GM21529 (cell line): ENCODE measurements at regions not wholly inside any gene's neighbourhood (a gene's known extent, or its start where the extent isn't known, plus 50 kb on each side); places are given as distances from the start of the nearest gene placed in this dataset.
"Not testable (repeated sequence)": the region's sequence is repeated elsewhere in the genome, so short reads cannot be mapped to it uniquely, and the experiment has no call there.

Experiments
- ATAC-seq: cut with Tn5 transposase; IDR thresholded peaks from one replicate; pipeline ENCODE4 v1.9.1; 2021; ENCODE audit not compliant: unreplicated experiment

DNA sequence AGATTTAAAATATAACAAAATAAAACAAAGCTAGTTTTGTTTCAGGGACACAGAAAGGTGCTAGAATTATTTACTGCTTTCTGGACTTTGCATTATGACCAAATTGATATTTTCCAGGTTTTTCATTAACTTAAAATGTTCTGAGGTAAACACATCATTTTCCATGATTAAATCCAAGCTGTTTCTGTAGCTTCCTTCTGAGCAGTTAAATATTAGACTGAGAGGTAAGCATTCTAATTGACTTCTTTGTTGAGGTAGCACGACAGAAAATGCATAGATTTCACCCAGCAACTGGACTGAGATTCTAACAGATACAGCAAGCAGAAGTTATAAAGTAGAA lies 98.3 kb downstream of the BMP4 start:
- ATAC-seq: no peak

DNA sequence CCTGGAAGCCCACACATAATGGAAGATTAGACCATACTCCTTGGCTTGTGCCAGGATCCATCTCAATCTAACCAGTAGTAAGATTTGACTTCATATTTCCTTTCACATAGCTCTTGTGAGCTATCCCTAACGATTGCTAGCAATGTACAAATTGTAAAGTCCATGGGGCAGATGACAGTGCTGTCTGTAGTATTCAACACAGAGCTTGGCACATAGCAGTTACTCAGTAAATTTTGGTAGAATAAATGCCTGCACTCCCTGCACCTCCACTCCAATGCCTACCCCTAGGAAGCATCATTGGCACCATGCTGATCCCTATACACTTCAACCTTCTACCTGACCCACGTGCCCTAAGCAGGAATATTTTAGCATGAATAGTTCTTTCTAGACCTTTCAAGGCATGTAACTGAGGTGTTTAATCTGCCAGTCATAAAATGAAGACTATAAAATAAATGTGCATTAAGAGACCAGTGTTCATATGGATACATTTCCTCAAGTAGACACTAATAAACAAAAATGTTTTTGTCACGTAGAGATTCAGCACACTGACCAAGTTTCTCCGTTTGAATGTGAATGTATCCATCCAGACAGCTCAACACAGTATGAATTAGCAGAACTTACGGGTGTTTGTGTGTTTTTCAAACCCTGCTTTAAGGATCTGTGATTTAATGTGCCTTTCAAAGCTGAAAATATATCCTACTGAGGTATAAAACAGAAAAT lies 98.8 kb downstream of the BMP4 start:
- no peak for ATAC-seq

DNA sequence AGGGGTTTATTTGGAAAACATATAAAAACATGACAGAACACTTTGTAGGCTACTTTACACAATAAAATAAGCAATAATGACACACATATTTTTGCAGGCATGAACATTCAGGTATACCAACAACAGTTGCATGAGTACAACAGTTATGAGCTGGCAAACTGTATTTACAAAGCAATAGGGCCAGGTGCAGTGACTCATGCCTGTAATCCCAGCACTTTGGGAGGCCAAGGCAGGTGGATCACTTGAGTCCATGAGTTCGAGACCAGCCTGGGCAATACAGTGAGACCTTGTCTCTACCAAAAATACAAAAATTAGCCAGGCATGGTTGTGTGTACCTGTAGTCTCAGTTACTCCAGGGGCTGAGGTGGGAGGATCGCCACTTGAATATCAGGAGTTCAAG lies 101.1 kb downstream of the BMP4 start:
- no peak for ATAC-seq

DNA sequence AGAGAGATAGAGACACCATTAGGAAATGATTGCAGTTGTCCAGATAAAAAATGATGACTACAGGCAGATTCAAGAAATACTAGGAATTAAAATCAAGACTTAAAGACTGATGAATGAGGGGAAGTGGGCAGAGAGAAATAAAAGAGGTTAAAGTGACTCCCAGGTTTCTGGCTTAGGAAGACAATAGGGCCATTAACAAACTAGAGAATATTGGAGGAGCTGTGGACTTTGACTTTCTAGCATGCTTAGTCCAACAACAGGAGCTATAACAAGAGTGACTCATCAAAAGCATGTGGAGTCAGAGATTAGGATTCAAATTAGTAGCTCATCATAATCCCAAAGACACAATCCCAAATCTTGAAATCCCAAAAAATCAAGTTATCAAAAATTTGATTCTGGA lies 101.5 kb downstream of the BMP4 start:
- no peak for ATAC-seq

DNA sequence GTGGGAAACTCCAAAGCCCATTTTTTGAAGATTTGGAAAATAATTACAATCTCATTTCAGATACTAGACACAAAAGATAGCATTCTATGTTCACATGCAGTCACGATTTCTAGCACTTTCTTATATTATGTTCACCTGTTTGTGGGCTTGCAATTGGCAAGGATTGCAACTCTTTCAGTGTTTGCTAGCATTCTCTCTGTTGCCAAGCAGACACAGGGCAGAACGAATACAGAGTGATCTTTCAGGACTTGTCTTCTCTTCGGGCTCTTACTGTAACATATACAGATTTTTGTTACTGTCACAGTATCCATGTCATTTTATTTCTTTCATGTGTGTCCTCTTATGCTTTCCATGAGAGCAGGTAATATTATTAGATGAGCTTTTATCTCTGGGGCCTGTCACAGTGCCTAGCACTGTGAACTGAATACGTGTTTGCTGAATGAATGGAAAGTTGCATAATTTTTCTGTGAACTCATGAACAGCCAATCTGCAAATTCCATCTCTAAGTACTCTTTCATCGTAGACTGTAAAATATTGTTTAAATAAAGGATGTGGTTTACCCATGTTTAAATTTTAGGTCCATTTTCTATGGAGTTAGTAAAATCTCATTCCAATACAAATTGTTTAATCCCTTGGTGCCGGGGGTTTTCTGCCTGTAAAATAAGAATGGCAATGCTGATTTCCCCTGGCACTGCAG lies 105.1 kb downstream of the BMP4 start:
- ATAC-seq: no peak

DNA sequence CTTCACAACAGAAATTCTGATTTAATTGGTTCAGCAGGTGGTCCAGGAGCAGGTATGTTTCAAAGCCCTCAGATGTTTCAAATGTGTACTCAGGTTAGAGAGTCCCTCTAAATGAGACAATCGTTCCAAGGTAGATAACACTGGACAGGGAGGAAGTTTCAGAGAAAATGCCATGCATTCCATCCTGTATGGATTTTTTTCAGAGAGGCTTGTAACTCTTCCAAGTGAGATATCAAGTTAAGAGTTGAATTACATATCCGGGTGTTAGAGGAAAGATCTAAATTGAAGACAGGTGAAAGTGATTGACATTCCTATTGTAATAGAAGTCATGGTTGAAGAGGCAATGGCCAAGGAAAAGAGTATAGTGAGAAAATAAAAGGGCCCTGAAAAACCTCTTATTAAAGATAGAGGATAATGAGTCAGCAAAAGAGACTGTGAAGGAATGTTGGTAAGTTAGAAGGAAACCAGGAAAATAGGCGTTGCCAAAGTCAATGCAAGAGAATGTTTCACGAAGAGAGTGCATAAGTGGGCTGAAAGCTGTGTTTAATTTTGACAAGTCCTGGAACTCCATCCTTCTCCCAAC lies 105.8 kb downstream of the BMP4 start:
- ATAC-seq: no peak

DNA sequence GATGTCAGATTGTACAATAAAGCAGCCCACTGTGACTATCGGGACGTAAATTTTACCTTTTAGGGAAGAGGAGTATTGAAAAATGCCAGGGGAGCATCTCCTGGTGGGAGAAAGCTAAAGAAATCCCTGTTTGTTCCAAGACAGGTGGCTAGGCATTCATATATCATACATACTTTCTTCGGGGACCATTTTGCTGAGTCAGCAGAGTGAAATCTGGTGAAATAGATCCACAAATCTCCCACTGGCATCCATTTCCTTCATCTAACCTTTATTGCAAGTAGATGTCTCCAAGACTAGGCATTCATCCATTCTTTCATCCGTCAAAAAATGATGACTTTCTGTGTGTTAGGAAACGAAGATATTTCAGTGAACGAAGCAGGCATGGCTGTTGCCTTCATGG lies 107.1 kb downstream of the BMP4 start:
- ATAC-seq: no peak

DNA sequence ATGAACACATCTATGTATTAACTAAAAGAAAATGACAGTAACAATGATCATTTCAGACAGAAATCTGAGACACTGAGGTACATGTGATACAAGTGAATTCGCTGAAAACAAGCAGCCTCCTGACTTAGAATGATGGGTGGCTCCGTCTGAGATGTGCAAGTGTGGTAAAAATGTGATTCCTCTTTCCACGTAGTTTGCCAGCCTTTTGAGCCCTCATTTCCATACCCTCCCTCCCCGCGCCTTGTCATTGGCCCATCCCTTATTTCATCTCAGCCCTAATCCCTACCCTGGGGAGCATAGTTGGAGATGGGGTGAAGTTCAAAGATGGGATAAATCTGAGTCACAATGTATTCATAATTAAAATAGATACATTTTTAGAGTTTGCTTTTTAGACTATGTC lies 107.8 kb downstream of the BMP4 start:
- no peak for ATAC-seq

DNA sequence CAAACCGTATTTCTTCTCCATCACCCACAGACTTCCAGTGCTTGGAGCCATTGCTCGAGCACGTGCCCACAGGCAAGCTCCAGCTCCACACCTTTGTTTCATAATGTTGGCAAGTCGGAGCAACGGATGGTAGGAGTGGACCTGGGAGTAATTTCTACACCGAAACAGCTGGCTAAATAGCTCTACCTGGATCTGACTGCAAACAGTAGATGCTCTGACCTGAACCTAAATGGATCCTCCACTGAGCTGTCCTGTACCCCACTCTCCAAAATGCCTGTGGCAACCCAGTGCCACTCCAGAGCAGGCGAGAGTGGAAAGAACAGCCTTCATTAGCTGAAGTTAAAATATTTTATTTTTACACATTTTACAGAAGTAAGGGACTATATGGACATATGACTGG lies 108.7 kb downstream of the BMP4 start:
- ATAC-seq: no peak

DNA sequence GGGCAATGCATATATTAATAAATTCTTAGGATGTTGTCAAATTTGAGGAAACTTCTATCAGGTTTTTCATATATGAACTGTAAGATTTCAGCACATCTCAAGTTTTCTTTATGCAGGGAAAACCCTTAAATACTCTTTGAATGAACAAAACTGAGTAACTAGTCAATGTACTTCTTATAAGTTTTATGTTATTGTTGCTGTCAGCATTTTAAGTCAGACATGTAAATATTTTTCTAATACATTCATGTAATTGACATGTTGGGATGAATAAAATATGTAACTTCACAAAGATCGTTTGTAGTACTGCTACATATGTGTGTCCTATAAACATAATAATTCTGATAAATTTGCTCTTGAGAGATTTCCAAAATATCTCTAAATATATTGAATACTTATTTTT lies 109.6 kb downstream of the BMP4 start:
- ATAC-seq: no peak

DNA sequence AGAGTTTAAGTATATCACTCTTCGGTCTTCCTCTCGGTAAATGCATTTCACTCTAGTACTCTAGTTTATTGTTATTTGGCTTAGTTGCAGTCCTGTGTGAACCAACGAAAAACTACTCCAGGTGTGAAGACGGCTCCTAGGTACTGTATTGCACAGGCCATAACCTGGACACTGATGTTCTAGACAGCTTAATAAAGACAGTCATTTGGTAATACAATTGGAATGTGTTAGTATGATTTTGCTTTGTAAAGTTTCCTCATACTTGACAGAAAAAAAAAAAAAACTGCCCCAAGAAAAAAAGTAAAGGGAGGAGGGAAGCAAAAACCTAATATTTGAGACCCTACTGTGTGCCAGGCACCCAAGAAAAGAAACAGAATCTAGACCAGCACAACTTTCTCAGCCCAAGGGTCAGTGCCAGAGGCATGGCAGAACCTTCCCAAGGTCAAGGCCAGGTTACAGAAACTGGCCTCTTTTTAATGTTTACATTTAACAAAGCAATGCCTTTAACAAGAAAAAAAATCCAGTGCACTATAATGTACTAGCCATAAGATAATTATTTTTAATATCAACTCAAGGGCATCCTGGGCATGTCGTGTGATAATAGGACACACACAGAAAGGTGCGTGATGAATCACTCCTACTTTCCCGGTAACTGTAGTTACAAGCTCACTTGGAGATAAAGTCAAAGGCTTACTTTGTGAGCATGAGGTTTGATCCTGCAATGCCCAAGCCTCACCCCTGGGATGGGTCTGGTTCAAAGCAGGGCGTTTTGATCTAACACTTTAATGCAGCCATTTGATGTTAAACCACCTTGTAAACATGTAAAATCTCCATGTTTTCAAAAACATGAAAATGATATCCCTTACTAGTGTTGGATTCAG lies 110.6 kb downstream of the BMP4 start:
- no peak for ATAC-seq

DNA sequence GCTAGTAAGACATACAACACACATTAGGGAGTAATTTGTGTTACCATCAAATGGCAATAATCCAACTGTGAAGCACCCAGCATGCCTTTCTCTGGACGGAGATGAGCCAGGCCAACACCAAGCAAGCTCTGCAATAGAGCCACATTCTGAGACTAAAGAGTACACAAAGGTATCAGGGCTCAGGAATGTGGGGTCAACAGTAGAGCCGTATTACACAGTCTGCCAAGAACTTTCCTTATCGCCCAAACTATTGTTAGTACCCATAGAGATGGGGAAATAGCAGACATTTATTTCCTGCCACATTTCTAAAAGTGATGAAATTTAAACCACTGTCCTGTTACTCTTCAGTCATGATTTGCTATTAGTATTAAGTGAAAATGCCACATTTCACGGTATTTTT lies 113.7 kb downstream of the BMP4 start:
- ATAC-seq: no peak

DNA sequence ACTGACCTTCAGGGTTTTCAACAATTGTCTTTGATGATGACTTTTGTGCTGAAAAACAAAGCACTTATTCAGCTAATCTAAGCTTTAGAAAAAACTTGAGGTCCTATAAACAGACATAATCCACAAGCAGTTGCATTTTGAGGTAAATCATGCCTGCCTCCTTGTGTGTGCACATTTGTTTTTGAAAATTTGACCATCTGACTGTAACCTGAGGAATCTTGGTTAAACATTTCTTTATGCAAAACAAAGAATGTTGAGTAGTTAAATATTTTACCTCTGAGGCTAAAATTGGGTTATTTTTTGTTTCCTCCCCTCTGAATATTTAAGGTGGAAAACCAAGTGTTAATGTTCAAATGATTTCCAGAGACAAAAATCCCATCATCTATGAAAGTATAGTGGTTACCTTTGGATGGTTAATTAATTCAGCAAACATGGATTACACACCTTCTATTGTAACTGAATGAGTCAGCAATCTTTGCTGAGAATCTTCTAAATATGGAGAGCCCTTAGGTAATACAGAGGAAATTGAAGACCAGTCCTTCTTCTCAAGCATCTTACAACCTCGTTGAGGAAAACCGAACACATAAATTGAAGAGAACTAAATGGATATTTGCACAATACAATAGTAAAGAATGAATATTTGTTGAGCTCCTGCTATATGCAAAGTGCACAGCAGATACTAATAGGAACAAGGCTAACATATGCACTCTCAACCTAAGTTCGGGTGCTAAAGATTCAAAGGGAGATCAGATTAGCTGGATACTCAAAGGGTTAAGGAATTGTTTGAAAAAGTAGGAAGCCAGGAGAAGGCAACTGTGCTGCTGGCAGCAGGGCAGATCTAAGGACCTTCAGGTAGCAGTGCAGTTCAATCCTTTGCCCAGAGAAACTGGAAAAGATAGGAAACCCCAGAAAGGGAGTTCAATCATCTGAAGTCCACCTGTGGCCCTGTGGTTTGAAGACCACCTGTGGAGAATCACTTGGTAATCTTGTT lies 115.2 kb downstream of the BMP4 start:
- ATAC-seq: no peak

DNA sequence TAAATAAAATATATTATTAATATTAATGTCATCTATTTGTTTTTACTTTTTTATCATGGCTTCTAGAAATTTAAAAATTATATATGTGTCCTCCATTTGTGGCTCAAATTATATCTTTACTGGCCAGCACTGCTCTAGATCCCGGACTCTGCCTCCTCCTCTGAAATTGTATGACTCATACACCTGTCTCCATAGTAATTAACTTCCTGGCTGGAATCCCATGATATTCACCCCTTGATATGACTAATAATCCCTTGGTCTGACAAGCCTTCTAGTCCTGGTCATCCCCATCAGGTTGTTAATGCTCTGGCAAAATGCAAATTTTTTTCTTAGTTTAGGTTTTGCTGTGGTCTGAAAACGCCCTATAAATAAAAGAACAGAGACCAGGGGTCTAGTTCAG lies 116.2 kb downstream of the BMP4 start:
- ATAC-seq: no peak

DNA sequence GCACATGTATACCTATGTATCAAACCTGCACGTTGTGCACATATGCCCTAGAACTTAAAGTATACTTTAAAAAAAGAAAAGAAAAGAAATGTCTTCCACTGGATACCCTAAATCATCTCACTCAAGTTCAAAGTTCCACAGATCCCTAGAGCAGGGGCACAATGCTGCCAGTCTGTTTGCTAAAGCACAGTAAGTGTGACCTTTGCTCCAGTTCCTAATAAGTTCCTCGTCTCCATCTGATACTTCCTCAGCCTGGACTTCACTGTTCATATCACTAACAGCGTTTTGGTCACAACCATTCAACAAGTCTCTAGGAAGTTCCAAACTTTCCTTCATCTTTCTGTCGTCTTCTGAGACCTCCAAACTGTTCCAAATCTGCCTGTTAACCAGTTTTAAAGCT lies 118.3 kb downstream of the BMP4 start:
- ATAC-seq: no peak

DNA sequence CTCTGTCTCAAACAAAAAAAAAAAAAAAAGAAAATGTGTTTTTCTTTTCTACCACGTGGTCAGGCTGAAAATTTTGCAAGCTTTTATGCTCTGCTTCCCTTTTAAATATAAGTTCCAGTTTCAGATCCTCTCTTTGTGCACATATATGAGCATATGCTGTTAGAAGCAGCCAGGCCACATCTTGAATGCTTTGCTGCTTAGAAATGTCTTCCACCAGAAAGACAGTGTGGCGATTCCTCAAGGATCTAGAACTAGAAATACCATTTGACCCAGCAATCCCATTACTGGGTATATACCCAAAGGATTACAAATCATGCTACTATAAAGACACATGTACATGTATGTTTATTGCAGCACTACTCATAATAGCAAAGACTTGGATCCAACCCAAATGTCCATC lies 119.0 kb downstream of the BMP4 start:
- ATAC-seq: not testable (repeated sequence)

DNA sequence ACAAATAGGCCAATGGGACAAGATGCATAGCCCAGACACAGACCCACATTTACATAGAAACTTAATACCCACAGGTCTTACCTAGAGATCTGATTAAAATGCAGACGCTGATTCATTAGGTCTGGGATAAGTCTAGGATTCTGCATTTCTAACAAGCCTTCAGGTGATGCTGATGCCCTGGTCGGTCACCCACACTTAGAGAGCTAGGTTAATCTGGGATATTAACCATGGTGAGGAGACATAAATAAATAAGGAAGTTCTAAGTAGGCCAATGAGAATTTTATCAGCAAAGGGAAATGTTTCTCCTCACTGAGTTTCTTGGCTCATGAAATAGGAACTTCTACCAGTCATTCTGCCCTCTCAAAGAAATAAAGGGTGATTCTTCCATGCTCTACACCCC lies 120.1 kb downstream of the BMP4 start:
- no peak for ATAC-seq

DNA sequence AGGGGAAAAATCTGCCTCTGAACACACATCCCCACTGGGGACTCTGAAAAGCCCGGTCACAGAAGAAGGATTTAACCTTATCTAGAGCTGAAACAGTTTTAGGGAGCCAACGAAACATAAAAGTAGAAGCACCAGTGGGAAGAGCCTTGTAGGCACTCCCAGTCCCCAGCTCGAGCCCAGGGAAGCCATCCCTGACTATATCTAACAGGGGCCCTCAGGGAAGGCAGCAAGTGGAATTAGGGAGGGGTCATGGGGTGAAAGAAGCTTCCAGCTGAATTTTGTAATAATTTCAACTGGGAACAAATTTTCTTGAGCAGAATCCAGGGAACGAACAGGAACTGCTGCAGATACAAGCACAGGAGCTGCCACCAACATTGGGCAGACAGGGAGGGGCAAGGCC lies 127.8 kb downstream of the BMP4 start:
- no peak for ATAC-seq

DNA sequence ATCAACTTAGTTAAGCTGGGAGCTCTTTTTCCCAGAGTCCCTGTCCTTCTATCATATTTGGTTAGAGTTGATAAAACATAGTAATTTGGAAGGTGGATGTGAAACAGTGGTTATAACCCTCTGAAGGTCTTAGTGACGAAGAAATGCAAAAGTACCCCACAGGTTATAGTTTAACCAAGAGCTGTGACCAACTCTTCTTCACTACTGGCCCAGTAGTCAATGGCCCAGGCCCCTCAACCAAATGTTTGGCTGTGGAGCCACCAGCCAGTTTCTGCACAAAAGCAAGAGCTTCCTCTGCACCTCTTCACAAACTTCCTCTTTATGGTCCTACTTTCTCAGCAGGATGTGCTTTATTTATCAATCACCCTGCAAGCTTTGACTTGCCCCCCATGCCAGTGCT lies 132.6 kb downstream of the BMP4 start:
- peak; percentile 47 for ATAC-seq

DNA sequence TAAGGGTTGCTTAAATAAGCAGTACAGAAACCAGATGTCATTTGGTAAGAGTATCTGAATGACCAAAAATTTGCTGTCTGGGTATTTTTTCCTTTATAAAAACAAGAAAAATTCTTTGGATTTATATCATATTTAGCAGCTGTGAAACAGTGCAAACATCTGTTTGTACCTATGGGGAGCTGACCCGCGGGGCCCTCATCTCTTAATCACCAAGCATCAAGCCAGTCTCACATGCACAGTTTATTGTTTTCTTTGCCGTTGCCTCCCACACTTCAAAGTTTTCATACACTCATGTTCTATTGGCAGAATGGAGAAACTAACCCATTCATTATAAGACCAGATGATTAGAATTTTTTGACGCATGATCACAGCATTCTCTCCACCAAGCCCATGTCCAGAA lies 142.2 kb downstream of the BMP4 start:
- ATAC-seq: no peak

DNA sequence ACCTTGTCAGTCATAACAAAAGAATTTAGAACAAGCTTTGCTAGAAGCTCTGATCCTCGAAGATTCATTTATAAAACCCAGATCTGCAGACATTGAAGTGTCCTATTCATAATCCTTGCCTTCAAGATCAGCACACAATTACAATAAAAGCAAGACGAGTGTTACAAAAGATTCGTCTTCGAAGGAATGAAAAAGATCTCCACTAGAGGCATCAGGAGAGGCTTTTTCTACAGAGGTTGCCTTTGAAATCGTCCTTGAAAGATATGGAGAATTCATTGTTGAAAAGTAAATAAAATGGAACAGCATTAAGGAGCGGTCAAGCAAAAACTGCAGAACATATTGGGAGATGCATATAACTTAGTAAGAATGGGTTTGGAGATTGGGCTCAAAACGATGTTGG lies 146.4 kb downstream of the BMP4 start:
- ATAC-seq: no peak
